ENCODE measurements at regions not wholly inside any gene's neighbourhood (a gene's known extent, or its start where the extent isn't known, plus 50 kb on each side); places are given as distances from the start of the nearest gene placed in this dataset.

DNA sequence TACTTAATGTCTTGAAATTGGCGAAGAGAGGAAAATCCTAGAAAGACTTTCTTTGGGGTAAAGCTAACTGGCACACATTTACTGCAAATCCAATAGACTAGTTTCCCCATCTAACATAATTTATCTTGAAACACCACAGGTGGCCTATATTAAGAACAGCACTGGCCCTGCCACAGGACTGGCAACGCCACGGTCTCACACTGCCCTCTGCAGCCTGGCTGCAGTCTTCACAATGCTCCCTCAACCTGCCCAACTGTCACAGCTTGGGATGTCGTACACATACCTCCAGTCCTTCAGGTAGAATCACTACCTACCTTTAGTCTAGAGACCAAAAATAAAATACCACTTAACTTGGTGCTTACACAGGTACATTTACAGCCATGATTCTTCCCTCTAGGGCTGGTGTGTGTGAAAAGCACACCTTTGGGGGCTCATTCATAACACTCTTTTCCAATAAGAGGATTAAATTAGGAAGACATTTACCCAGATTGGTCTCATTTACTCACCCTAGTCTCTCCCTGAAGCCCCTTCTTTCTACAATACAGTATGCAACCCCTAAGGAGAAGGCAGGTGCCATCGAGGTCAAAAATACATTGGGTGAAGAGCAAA is 222.2 kb downstream of the C1D start:
- Histone ChIP-seq H3K4me3 (no peak overlapping the region), H3K9me3 (no peaks in the 10 kb centered on the region), H3K27ac (no peak overlapping the region), H3K36me3 (no peaks in the 10 kb centered on the region), H3K4me1 (no peaks in the 10 kb centered on the region), H3K27me3 (no peaks in the 10 kb centered on the region)
- DNase-seq (peak; percentile 63 to 66), ATAC-seq (peak; percentile 91 to 98 (median 96))
- 39 to 43% methylated on average over 5 of the region's 5 CpGs for WGBS, 2 donors
- TF ChIP-seq CTCF (IDR thresholded peaks at IDR 0.05), result peak; percentile 49 to 88 (median 76)
- intact Hi-C loops (cut with DNase I), result loop anchor here (5.0 to 10.0 kb wide), 12 partner anchors 176 to 1826 kb away; partner anchors contain the start of gene MEIS1 (in 1 of the 10)

DNA sequence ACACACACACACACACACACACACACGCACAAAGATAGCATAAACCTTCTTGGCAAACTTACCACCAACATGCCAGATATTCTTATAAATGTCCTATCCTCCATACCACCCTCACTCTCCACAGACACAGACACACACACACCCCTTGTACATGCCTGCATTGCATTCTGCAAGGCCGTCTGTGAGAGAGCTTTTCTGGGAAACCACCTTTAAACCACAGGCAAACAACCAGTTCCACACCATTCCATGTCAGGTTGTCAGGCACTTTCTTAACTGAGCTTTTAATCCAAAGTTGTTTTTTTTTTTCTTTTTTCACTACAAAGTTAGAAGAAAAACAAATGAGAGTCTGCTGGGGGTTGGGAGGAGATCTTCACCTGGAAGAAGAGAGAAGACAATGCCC is 221.1 kb downstream of the C1D start:
- Histone ChIP-seq H3K9me3 (no peaks in the 10 kb centered on the region), H3K4me3 (no peak overlapping the region), H3K27me3 (peaks cover 0 to 3% (median 0%) of the 10 kb centered on the region in 7 donors), H3K36me3 (no peaks in the 10 kb centered on the region), H3K4me1 (peaks cover 0 to 10% (median 0%) of the 10 kb centered on the region in 9 donors), H3K27ac (no peak overlapping the region)
- intact Hi-C loops (cut with DNase I), result loop anchor here (5.0 to 10.0 kb wide), 12 partner anchors 177 to 1827 kb away; partner anchors contain the start of gene MEIS1 (in 1 of the 10)
- ATAC-seq (no peak), DNase-seq (no peak)
- WGBS, 2 donors, result 76 to 84% methylated on average over 2 of the region's 2 CpGs
- no peak for TF ChIP-seq CTCF (IDR thresholded peaks at IDR 0.05)

GRCh38 chr2:67842375-67842959 is 220.3 kb downstream of the C1D start:
- peaks cover 0 to 10% (median 0%) of the 10 kb centered on the region in 9 donors for H3K4me1 ChIP-seq
- intact Hi-C loops (cut with DNase I), result loop anchor here (5.0 to 10.0 kb wide), 12 partner anchors 178 to 1828 kb away; partner anchors contain the start of gene MEIS1 (in 1 of the 10)
- DNase-seq (no peak), ATAC-seq (no peak)
- peaks cover 0 to 3% (median 0%) of the 10 kb centered on the region in 7 donors for H3K27me3 ChIP-seq
- no peak overlapping the region for H3K27ac ChIP-seq
- H3K36me3 ChIP-seq, result no peaks in the 10 kb centered on the region
- no peak overlapping the region for H3K4me3 ChIP-seq
- WGBS, 2 donors, result 64 to 67% methylated on average over 9 of the region's 9 CpGs
- no peaks in the 10 kb centered on the region for H3K9me3 ChIP-seq
- TF ChIP-seq CTCF (IDR thresholded peaks at IDR 0.05), result no peak

GRCh38 chr2:67844024-67844540 is 218.7 kb downstream of the C1D start:
- TF ChIP-seq CTCF (IDR thresholded peaks at IDR 0.05), result no peak
- Histone ChIP-seq H3K9me3 (no peaks in the 10 kb centered on the region), H3K4me3 (no peak overlapping the region), H3K27ac (no peak overlapping the region), H3K27me3 (peaks cover 0 to 3% (median 0%) of the 10 kb centered on the region in 7 donors), H3K36me3 (no peaks in the 10 kb centered on the region), H3K4me1 (peaks cover 0 to 10% (median 0%) of the 10 kb centered on the region in 9 donors)
- ATAC-seq (no peak), DNase-seq (no peak)
- WGBS, 2 donors, result 55 to 87% methylated on average over 1 of the region's 1 CpG
- intact Hi-C loops (cut with DNase I), result loop anchor here (5.0 to 10.0 kb wide), 12 partner anchors 179 to 1829 kb away; partner anchors contain the start of gene MEIS1 (in 1 of the 10)

All from heart right ventricle (tissue), 16 donors.